SU-DHL-6 (cell line): ENCODE measurements at regions not wholly inside any gene's neighbourhood (a gene's known extent, or its start where the extent isn't known, plus 50 kb on each side); places are given as distances from the start of the nearest gene placed in this dataset.

ENCODE experiments used
- CTCF ChIP-seq: fragments of 200-600 bp; sonication (generic); IDR thresholded peaks from one replicate; pipeline ENCODE4 v1.5.1; 2017; ENCODE audit warnings: antibody characterized with exemption, mild to moderate bottlenecking, low read length, moderate library complexity; ENCODE audit not compliant: insufficient read depth, poor library complexity, severe bottlenecking
- EZH2phosphoT487 ChIP-seq: fragments of 200-600 bp; sonication (generic), shearing (Covaris generic); conservative IDR thresholded peaks from 2 replicates; pipeline ENCODE4 v1.6.1; 2018; ENCODE audit warnings: mild to moderate bottlenecking, antibody characterized with exemption, low read length, moderate library complexity, mixed read lengths

- peak; percentile 32 for TF ChIP-seq CTCF
- no peak for TF ChIP-seq EZH2phosphoT487
Measured at GRCh38 chr22:22099833-22100812, 117.5 kb upstream of the TOP3B start.
